Cardiac fibroblast (primary cell): ENCODE measurements at regions not wholly inside any gene's neighbourhood (a gene's known extent, or its start where the extent isn't known, plus 50 kb on each side); places are given as distances from the start of the nearest gene placed in this dataset.

Source experiments
- DNase-seq, 2 donors: peaks; one replicate each; pipeline versions ENCODE4 v3.0.0 to v3.0.0-alpha.2; 2010; ENCODE audit warnings: low read depth in 2 of 2
- H3K4me3 ChIP-seq, 2 donors: replicated peaks in 1 of 2; 1 replicate in 1 of 2; 2 replicates in 1 of 2; pipeline ENCODE4 v1.5.1; 2011; ENCODE audit warnings: low read depth in 2 of 2, low read length in 2 of 2, mild to moderate bottlenecking in 2 of 2, moderate library complexity in 1 of 2
- CTCF ChIP-seq: IDR thresholded peaks from one replicate; pipeline ENCODE4 v1.5.1; 2011; ENCODE audit warnings: low read depth, mild to moderate bottlenecking, low read length, inconsistent platforms

DNA sequence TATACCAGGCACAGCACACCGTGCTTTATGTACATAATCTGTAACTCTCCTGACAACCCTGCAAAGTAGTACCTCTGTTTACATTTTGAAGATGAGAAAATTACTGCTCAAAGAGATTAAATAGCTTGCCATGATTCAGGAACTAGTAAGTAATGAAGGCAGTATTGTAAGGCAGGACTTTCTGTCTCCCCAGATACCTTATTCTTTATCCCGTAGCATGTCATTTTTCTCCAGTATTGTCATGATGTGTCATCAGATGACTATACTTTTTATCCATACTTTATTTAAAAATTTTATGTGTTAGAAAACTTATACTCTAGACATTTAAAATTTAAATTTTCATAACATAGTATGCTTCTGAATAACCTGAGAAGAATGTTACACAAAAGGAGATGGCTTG lies 188.3 kb upstream of the NUDT6 start:
- no peak overlapping the region for H3K4me3 ChIP-seq
- TF ChIP-seq CTCF = no peak

DNA sequence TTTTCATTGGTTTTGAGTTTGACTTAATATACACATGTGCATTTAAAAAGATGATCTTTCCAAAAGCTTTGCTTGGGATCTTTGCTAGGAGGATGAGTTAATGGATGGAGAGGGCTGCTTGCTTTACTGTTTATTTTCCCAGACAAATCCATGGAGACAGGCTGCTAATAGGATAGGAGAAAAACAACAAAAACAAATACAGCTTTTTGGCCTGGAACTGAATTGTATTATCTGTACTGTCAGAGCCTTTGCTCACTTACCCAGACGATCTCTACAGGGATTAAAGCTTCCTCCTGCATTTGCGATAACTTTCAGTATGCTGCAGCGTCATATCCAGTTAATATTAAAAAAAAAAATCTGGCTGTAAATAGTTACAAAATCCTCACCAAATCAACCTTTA lies 190.8 kb upstream of the NUDT6 start:
- no peak for TF ChIP-seq CTCF
- H3K4me3 ChIP-seq = no peak overlapping the region
- peak in 1 of 2 donors; percentile 21 for DNase-seq

More for the DNA sequence above, 188.3 kb upstream of the NUDT6 start:
- DNase-seq = peak in 1 of 2 donors; percentile 57

- TF ChIP-seq CTCF = no peak
- DNase-seq = no peak
- no peak overlapping the region for H3K4me3 ChIP-seq
Measured at GRCh38 chr4:123114084-123114914, 191.9 kb upstream of the NUDT6 start.

GRCh38 chr4:123114915-123115756 lies 192.7 kb upstream of the NUDT6 start:
- no peak overlapping the region for H3K4me3 ChIP-seq
- no peak for TF ChIP-seq CTCF
- DNase-seq = no peak

DNA sequence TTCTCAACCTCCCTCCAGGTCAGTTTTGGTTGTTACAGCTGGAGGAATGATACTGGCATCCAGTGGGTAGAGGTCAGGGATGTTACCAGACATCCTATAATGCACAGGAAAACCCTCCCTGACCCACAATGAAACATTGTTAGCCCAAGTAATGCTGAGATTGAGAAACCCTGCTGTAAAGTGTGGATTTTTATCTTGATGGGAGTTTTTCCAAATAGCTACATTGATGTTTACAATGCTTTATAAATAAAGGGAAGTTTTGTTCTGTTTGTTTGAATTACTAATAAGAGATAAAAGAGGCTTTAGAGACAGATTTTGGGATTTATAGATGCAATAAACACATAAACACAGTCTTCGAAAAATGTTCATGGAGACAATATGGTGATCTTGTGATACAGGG lies 194.0 kb upstream of the NUDT6 start:
- no peak for TF ChIP-seq CTCF
- peak; percentile 18 to 38 for DNase-seq
- no peak overlapping the region for H3K4me3 ChIP-seq

DNA sequence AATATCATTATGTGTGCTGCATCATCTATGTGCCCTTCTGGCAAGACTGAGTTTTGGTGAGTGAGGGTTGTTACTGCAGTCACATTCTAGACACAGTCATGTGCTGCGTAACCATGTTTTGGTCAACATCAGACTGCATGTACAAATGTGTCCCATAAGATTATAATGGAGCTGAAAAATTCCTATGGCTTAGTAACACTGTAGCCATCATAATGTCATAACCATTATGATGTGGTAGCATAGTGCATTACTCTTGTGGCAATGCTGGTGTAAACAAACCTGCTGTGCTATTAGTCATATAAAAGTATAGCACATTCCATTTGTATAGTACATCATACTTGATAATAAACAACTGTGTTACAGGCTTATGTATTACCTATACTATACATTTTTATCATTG lies 198.1 kb upstream of the NUDT6 start:
- peak; percentile 15 to 83 for DNase-seq
- TF ChIP-seq CTCF = no peak

More for the DNA sequence above, 198.1 kb upstream of the NUDT6 start:
- H3K4me3 ChIP-seq = no peak overlapping the region
